Gastrocnemius medialis (tissue), 4 donors: ENCODE measurements at regions not wholly inside any gene's neighbourhood (a gene's known extent, or its start where the extent isn't known, plus 50 kb on each side); places are given as distances from the start of the nearest gene placed in this dataset.

ENCODE experiments used
- CTCF ChIP-seq, 5 experiments: fragments of 450-650 bp in 3 of 5; fragments of 200-600 bp in 2 of 5; sonication (generic) in 2 of 5; IDR thresholded peaks in 4 of 5; conservative IDR thresholded peaks in 1 of 5; 1 replicate in 4 of 5; 2 replicates in 1 of 5; pipeline ENCODE4 v1.5.1; 2016 to 2019; ENCODE audit warnings: antibody characterized with exemption in 5 of 5, mild to moderate bottlenecking in 3 of 5, moderate library complexity in 3 of 5
- POLR2A ChIP-seq, 2 donors: fragments of 450-650 bp; IDR thresholded peaks; one replicate each; pipeline ENCODE4 v1.6.1; 2017; ENCODE audit warnings: antibody characterized with exemption in 2 of 2, mild to moderate bottlenecking in 2 of 2, moderate library complexity in 2 of 2

GRCh38 chr20:57088436-57088835, 178.0 kb downstream of the BMP7 start:
- TF ChIP-seq CTCF (IDR thresholded peaks at IDR 0.05 in 4 of 5, conservative IDR thresholded peaks at IDR 0.05 in 1 of 5) (no peak), POLR2A (IDR thresholded peaks at IDR 0.05) (no peak)
